ENCODE measurements at regions not wholly inside any gene's neighbourhood (a gene's known extent, or its start where the extent isn't known, plus 50 kb on each side); places are given as distances from the start of the nearest gene placed in this dataset.
A peak's percentile ranks its signal among the peaks of the same experiment; 100 is the strongest.

GRCh38 chr1:221431961-221432360 is 309.9 kb downstream of the DUSP10 start:
- no peak overlapping the region for H3K4me3 ChIP-seq (ENCODE audit: severe bottlenecking)
- H3K27ac ChIP-seq (ENCODE audit: poor library complexity, severe bottlenecking) = no peak overlapping the region
- DNase-seq (ENCODE audit: low spot score) (no peak), ATAC-seq (ENCODE audit: low read depth) (no peak)
- H3K4me1 ChIP-seq (ENCODE audit: insufficient read depth, poor library complexity, severe bottlenecking) = no peaks in the 10 kb centered on the region
- H3K36me3 ChIP-seq (ENCODE audit: low read depth) = no peaks in the 10 kb centered on the region
- TF ChIP-seq CTCF (IDR thresholded peaks at IDR 0.05; ENCODE audit: poor library complexity, severe bottlenecking) = no peak
- H3K27me3 ChIP-seq (ENCODE audit: insufficient read depth, poor library complexity, severe bottlenecking) = no peaks in the 10 kb centered on the region
- peaks cover 2% of the 10 kb centered on the region for H3K9me3 ChIP-seq (ENCODE audit: severe bottlenecking)

- DNase-seq (ENCODE audit: low spot score) (no peak), ATAC-seq (ENCODE audit: low read depth) (no peak)
- Histone ChIP-seq H3K4me3 (ENCODE audit: severe bottlenecking) (no peak overlapping the region), H3K27me3 (ENCODE audit: insufficient read depth, poor library complexity, severe bottlenecking) (no peaks in the 10 kb centered on the region), H3K27ac (ENCODE audit: poor library complexity, severe bottlenecking) (no peak overlapping the region), H3K4me1 (ENCODE audit: insufficient read depth, poor library complexity, severe bottlenecking) (peaks cover 16% of the 10 kb centered on the region), H3K36me3 (ENCODE audit: low read depth) (no peaks in the 10 kb centered on the region), H3K9me3 (ENCODE audit: severe bottlenecking) (no peaks in the 10 kb centered on the region)
- TF ChIP-seq CTCF (IDR thresholded peaks at IDR 0.05; ENCODE audit: poor library complexity, severe bottlenecking) = peak; percentile 72
Observed at GRCh38 chr1:221435504-221435904, 306.4 kb downstream of the DUSP10 start.

- no peak for TF ChIP-seq CTCF (IDR thresholded peaks at IDR 0.05; ENCODE audit: poor library complexity, severe bottlenecking)
- DNase-seq (ENCODE audit: low spot score) (no peak), ATAC-seq (ENCODE audit: low read depth) (no peak)
- Histone ChIP-seq H3K4me1 (ENCODE audit: insufficient read depth, poor library complexity, severe bottlenecking) (peaks cover 24% of the 10 kb centered on the region), H3K9me3 (ENCODE audit: severe bottlenecking) (no peaks in the 10 kb centered on the region), H3K27ac (ENCODE audit: poor library complexity, severe bottlenecking) (no peak overlapping the region), H3K36me3 (ENCODE audit: low read depth) (no peaks in the 10 kb centered on the region), H3K4me3 (ENCODE audit: severe bottlenecking) (no peak overlapping the region), H3K27me3 (ENCODE audit: insufficient read depth, poor library complexity, severe bottlenecking) (no peaks in the 10 kb centered on the region)
Observed at GRCh38 chr1:221437171-221437570, 304.7 kb downstream of the DUSP10 start.

GRCh38 chr1:221437926-221438325 is 304.0 kb downstream of the DUSP10 start:
- peak overlapping the region; percentile 92 for H3K27ac ChIP-seq (ENCODE audit: poor library complexity, severe bottlenecking)
- no peaks in the 10 kb centered on the region for H3K27me3 ChIP-seq (ENCODE audit: insufficient read depth, poor library complexity, severe bottlenecking)
- no peak for DNase-seq (ENCODE audit: low spot score)
- peaks cover 24% of the 10 kb centered on the region for H3K4me1 ChIP-seq (ENCODE audit: insufficient read depth, poor library complexity, severe bottlenecking)
- H3K36me3 ChIP-seq (ENCODE audit: low read depth) = no peaks in the 10 kb centered on the region
- H3K4me3 ChIP-seq (ENCODE audit: severe bottlenecking) = no peak overlapping the region
- TF ChIP-seq CTCF (IDR thresholded peaks at IDR 0.05; ENCODE audit: poor library complexity, severe bottlenecking) = no peak
- no peaks in the 10 kb centered on the region for H3K9me3 ChIP-seq (ENCODE audit: severe bottlenecking)
- no peak for ATAC-seq (ENCODE audit: low read depth)

- no peak overlapping the region for H3K4me3 ChIP-seq (ENCODE audit: severe bottlenecking)
- no peaks in the 10 kb centered on the region for H3K27me3 ChIP-seq (ENCODE audit: insufficient read depth, poor library complexity, severe bottlenecking)
- H3K4me1 ChIP-seq (ENCODE audit: insufficient read depth, poor library complexity, severe bottlenecking) = peaks cover 24% of the 10 kb centered on the region
- peak overlapping the region; percentile 92 for H3K27ac ChIP-seq (ENCODE audit: poor library complexity, severe bottlenecking)
- DNase-seq (ENCODE audit: low spot score) (peak; percentile 69), ATAC-seq (ENCODE audit: low read depth) (peak; percentile 94)
- no peaks in the 10 kb centered on the region for H3K9me3 ChIP-seq (ENCODE audit: severe bottlenecking)
- no peak for TF ChIP-seq CTCF (IDR thresholded peaks at IDR 0.05; ENCODE audit: poor library complexity, severe bottlenecking)
- H3K36me3 ChIP-seq (ENCODE audit: low read depth) = no peaks in the 10 kb centered on the region
Observed at GRCh38 chr1:221439008-221439746, 302.7 kb downstream of the DUSP10 start.

Data from RWPE2 (cell line).